ENCODE measurements at regions not wholly inside any gene's neighbourhood (a gene's known extent, or its start where the extent isn't known, plus 50 kb on each side); places are given as distances from the start of the nearest gene placed in this dataset.

GRCh38 chr11:121899520-121899919, 216.5 kb downstream of the BLID start:
- DNase-seq (ENCODE audit: low read depth), result no peak
- no peak for TF ChIP-seq CTCF (IDR thresholded peaks at IDR 0.05; ENCODE audit: insufficient read depth, low read depth, low read length, missing control alignments)
- no peak overlapping the region for H3K4me3 ChIP-seq (ENCODE audit: low read depth, low read length)

- no peak for DNase-seq (ENCODE audit: low read depth)
- H3K4me3 ChIP-seq (ENCODE audit: low read depth, low read length), result no peak overlapping the region
- no peak for TF ChIP-seq CTCF (IDR thresholded peaks at IDR 0.05; ENCODE audit: insufficient read depth, low read depth, low read length, missing control alignments)
Measured at GRCh38 chr11:121898903-121899302, 217.1 kb downstream of the BLID start.

GRCh38 chr11:121895919-121896318, 220.1 kb downstream of the BLID start:
- no peak for TF ChIP-seq CTCF (IDR thresholded peaks at IDR 0.05; ENCODE audit: insufficient read depth, low read depth, low read length, missing control alignments)
- no peak for DNase-seq (ENCODE audit: low read depth)
- H3K4me3 ChIP-seq (ENCODE audit: low read depth, low read length), result no peak overlapping the region

GRCh38 chr11:121894581-121894980, 221.4 kb downstream of the BLID start:
- TF ChIP-seq CTCF (IDR thresholded peaks at IDR 0.05; ENCODE audit: insufficient read depth, low read depth, low read length, missing control alignments), result no peak
- DNase-seq (ENCODE audit: low read depth), result no peak
- H3K4me3 ChIP-seq (ENCODE audit: low read depth, low read length), result no peak overlapping the region

- TF ChIP-seq CTCF (IDR thresholded peaks at IDR 0.05; ENCODE audit: insufficient read depth, low read depth, low read length, missing control alignments), result no peak
- H3K4me3 ChIP-seq (ENCODE audit: low read depth, low read length), result no peak overlapping the region
Measured at GRCh38 chr11:121892863-121893262, 223.2 kb downstream of the BLID start.

GRCh38 chr11:121892131-121892681, 223.8 kb downstream of the BLID start:
- no peak overlapping the region for H3K4me3 ChIP-seq (ENCODE audit: low read depth, low read length)
- no peak for DNase-seq (ENCODE audit: low read depth)
- no peak for TF ChIP-seq CTCF (IDR thresholded peaks at IDR 0.05; ENCODE audit: insufficient read depth, low read depth, low read length, missing control alignments)

More at GRCh38 chr11:121892863-121893262, 223.2 kb downstream of the BLID start:
- DNase-seq (ENCODE audit: low read depth), result no peak

GRCh38 chr11:121890946-121891515, 225.0 kb downstream of the BLID start:
- H3K4me3 ChIP-seq (ENCODE audit: low read depth, low read length), result no peak overlapping the region
- no peak for TF ChIP-seq CTCF (IDR thresholded peaks at IDR 0.05; ENCODE audit: insufficient read depth, low read depth, low read length, missing control alignments)
- DNase-seq (ENCODE audit: low read depth), result no peak

Measured in GM12865 (cell line).